Muscle layer of colon (tissue), 2 donors: ENCODE measurements at regions not wholly inside any gene's neighbourhood (a gene's known extent, or its start where the extent isn't known, plus 50 kb on each side); places are given as distances from the start of the nearest gene placed in this dataset.

Source experiments
- H3K27ac ChIP-seq: one replicate; pipeline ENCODE4 v1.7.0; 2013; ENCODE audit warnings: low read depth, mild to moderate bottlenecking, low read length, moderate library complexity
- H3K27me3 ChIP-seq, 2 donors: one replicate each; pipeline ENCODE4 v1.7.0; 2013; ENCODE audit warnings: low read length in 2 of 2, mild to moderate bottlenecking in 2 of 2; ENCODE audit not compliant: insufficient read depth in 2 of 2, control insufficient read depth in 1 of 2
- H3K36me3 ChIP-seq: one replicate; pipeline ENCODE4 v1.7.0; 2013; ENCODE audit warnings: mild to moderate bottlenecking, low read length; ENCODE audit not compliant: insufficient read depth
- H3K4me1 ChIP-seq: one replicate; pipeline ENCODE4 v1.7.0; 2013; ENCODE audit warnings: mild to moderate bottlenecking, low read length; ENCODE audit not compliant: insufficient read depth
- H3K4me3 ChIP-seq, 2 donors: one replicate each; pipeline ENCODE4 v1.7.0; 2013; ENCODE audit warnings: low read length in 2 of 2, low read depth in 1 of 2, mild to moderate bottlenecking in 1 of 2, moderate library complexity in 1 of 2
- H3K9ac ChIP-seq: one replicate; pipeline ENCODE4 v1.7.0; 2013; ENCODE audit warnings: low read length
- H3K9me3 ChIP-seq: one replicate; pipeline ENCODE4 v1.7.0; 2013; ENCODE audit warnings: mild to moderate bottlenecking, low read length
- donor health status: abdominal sarcoma.
- donor health status: Adenocarcinoma of cecum.

DNA sequence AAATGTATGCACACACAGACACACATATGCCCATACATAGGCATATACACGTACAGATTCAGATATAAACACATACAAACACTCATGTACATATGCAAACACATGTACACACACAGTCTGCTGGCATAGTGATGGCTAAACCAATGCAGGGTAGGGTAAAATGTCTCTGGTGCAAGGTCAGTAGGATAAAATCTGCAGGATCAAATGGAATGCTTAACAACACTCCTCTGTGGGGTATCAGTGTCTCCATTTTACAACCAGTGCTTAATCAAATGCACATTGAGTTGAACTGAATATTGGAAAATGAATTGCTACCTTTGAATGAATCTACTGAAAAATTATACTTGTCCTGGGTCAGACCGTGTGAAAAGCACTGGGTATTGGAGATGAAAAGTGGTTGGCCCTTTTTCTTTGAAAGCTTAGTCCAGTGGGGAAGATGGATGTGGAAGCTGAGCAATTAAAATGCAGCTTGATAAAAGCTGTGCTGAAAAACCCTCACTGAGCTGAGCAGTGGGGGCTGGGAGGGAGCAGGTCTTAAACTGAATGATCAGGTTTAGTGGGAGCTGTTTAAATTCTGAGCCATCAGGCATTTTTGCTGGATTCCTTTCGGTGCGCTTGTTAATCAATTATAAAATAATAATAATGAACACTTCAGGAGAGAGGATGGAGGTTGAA is 314.7 kb downstream of the HAPSTR1 start:
- Histone ChIP-seq H3K27me3 (no peaks in the 10 kb centered on the region), H3K4me1 (peaks cover 8% of the 10 kb centered on the region), H3K27ac (no peak overlapping the region), H3K36me3 (no peaks in the 10 kb centered on the region), H3K9ac (no peak overlapping the region), H3K9me3 (no peaks in the 10 kb centered on the region), H3K4me3 (no peak overlapping the region)

DNA sequence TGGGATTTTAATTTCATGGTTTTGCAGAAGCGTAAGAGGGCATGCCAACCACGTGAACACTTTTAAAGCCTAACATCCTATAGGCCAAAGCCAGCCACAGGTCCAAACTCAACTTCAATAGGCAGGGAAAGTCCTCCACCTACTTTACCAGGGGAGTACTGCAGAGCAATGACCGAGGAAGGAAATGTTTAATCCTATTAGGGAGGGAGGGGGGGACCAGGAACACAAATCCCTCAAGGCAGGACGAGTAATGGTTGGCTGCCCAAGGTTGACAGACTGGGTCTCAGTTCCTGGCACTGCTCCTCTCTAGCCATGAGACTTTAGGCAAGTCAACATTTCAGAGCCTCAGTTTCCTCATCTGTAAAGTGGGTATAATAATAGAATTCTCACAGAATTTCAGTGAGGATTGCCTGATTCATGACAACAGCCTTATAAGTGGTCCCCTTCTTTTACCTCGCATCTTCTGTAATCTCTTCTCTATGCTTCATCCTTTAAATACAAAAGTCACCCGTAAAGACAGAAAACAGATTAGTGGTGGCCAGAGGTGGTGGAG is 315.8 kb downstream of the HAPSTR1 start:
- Histone ChIP-seq H3K27me3 (no peaks in the 10 kb centered on the region), H3K36me3 (no peaks in the 10 kb centered on the region), H3K9me3 (no peaks in the 10 kb centered on the region), H3K9ac (no peak overlapping the region), H3K4me3 (no peak overlapping the region), H3K27ac (no peak overlapping the region), H3K4me1 (peaks cover 8% of the 10 kb centered on the region)

DNA sequence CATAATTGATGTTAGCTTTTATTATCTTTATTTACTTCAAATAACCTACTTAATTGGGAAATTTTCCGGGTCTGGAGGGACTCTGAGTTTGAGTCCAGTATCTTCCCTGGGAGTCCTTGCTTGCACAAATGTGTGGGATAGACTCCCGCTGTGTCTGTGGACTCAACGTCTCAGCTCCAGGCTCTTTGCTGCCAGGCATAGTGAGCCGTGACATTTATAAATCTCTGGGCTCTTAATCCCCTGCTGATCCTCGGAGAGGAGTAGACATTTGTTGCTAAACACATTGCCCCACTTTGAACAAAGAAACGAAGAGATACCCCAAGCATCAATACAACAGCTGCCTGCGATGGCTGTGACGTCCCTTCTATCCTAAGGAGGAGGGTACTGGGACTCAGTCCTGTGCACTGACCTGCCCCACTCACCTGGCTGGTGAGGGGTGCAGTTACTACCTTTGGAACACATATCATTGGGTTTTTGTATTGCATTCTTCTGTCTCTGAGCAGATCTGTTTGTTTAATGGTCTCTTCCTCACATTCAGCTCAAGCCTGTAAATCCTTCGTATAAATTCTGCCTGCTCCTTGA is 316.9 kb downstream of the HAPSTR1 start:
- Histone ChIP-seq H3K27me3 (no peaks in the 10 kb centered on the region), H3K4me1 (peaks cover 17% of the 10 kb centered on the region), H3K27ac (no peak overlapping the region)

DNA sequence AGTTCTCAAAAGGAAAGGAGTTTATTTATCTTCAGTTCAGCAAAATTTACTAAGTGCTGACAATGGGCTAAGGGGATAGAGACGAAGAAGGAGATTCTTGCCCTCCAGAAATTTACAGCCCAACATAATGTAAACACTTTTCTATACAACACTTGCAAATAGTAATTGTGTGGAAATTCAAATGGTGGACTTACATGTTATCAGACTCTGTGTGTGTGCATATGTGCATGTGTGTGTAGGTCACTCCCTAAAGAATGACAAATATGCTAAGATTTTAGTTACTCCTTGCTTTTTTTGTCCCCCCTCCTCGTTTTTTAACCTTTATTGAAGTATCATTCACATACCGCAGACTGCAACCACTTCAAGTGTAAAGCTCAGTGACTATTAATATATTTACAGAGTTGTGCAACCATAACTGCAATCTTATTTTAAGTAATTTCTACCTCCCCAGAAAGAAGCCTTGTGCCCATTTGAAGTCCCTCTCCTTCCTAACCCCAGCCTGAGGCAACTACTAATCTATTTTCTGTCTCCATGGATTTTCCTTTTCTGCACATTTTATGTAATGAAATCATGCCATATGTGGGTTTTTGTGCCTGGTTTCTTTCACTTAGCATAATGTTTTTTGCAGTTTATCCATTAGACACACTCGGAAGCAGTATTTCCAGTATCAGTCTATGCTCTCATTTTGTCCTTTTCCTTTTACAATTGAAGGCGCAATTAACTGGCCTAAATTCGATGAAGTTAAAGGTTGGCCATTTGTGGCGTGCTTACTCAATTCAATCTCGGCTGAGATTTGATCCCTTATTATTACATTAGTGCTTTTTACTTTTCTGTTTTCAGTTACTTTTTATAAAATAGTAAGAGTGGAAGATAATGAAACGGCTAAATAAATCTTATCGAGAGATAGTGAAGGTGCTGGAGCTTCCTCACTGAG is 318.4 kb downstream of the HAPSTR1 start:
- Histone ChIP-seq H3K27me3 (no peaks in the 10 kb centered on the region), H3K36me3 (no peaks in the 10 kb centered on the region), H3K4me3 (no peak overlapping the region), H3K27ac (no peak overlapping the region), H3K9me3 (no peaks in the 10 kb centered on the region), H3K9ac (no peak overlapping the region), H3K4me1 (peaks cover 17% of the 10 kb centered on the region)

More for the DNA sequence above, 316.9 kb downstream of the HAPSTR1 start:
- Histone ChIP-seq H3K4me3 (no peak overlapping the region), H3K36me3 (no peaks in the 10 kb centered on the region), H3K9me3 (no peaks in the 10 kb centered on the region), H3K9ac (no peak overlapping the region)

DNA sequence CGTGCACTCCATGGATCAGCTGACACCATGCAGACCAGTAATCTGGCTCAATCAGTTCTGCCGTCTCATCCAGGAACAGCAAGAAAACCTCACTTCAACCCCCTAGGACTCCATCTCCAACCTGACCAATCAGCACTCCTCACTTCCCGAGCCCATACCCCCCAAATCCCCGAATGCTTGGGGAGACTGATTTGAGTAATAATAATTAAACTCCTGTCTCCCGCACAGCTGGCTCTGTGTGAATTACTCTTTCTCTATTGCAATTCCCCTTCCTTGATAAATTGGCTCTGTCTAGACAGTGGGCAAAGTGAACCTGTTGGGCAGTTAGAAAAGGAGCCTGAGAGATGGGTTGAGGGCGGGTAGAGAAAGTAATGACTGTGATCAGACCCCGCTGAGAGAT is 320.0 kb downstream of the HAPSTR1 start:
- Histone ChIP-seq H3K9ac (no peak overlapping the region), H3K27me3 (no peaks in the 10 kb centered on the region), H3K9me3 (no peaks in the 10 kb centered on the region), H3K4me1 (peaks cover 17% of the 10 kb centered on the region), H3K27ac (no peak overlapping the region), H3K36me3 (no peaks in the 10 kb centered on the region), H3K4me3 (no peak overlapping the region)

DNA sequence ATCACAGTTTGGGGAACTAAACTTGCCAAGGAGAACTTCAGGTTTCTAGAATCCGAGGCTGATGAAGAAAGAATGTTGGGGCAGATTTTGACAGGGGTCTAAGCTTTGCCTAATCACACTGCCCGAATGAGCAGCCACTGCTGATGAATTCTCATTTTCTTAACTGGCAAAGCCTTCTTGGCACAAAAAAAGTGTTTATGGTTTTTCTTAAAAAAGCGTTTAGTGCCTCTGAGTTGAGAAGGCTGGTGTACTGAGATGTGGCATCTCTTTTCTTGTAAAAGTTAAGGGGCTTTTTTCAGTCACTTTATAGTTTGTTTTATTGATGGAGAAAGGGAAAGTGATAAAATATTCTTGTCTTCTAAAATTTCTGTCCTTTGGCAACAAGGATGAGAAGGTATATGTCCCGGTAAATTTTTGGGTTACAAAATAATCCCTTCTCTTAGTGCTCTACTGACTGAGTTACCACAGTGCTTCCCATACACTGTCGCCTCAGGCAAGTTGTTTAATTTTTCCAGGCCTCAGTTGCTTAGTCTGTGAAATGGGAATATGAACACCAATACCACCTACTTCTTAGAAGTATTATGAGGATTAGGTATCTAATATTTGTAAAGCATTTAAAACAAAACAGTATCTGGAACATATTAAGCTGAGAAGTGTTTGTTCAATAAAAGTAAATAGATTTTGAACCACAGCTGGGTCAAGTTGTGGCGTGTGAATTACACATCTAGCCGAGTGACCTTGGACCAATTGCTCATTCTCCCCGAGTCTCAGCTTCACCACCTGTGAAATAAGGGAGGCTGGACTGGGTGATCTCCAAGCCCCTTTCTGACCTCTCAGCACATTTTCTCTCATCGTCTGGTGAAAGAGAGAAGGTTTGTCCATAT is 320.8 kb downstream of the HAPSTR1 start:
- Histone ChIP-seq H3K27ac (no peak overlapping the region), H3K4me3 (no peak overlapping the region), H3K27me3 (no peaks in the 10 kb centered on the region), H3K9ac (no peak overlapping the region), H3K36me3 (no peaks in the 10 kb centered on the region), H3K9me3 (no peaks in the 10 kb centered on the region), H3K4me1 (peaks cover 17% of the 10 kb centered on the region)

DNA sequence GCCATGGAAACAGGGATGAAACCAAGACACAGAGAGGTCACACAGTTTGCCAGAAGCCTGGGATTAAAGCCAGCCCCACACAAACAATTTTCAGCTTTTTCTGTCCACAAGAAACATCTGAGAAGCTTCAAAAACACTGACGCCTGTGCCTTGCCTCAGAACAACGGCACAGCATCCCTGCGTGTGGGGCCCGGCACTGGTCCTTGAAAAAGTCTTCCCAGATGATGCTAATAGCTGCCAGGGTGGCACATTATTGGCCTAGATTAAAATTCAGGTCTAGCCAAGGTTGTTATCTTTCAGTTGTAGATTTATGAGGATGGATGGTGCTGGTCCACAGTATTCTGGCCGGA is 321.4 kb downstream of the HAPSTR1 start:
- no peak overlapping the region for H3K27ac ChIP-seq
- no peaks in the 10 kb centered on the region for H3K9me3 ChIP-seq
- no peak overlapping the region for H3K9ac ChIP-seq
- no peaks in the 10 kb centered on the region for H3K36me3 ChIP-seq
- peaks cover 17% of the 10 kb centered on the region for H3K4me1 ChIP-seq
- H3K27me3 ChIP-seq = no peaks in the 10 kb centered on the region
- no peak overlapping the region for H3K4me3 ChIP-seq

DNA sequence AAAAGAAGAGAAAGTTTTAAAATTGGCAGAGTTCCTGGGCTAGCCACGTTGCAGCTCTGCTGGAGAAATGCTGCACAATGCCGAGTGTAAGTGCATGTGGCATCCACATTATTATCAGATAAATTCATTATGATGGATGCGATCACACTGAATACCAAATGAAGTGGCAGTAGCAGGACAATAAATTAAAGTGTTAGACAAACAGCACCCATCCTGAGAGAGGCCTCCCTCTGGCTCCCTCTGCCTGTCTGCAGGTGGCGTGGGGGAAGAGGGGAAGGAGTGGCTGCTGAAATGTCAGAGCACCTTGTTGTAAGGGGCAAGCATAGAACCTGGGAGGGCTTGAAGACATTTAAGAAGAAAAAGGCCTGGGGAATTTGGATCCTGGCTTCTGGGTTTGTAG is 324.1 kb downstream of the HAPSTR1 start:
- Histone ChIP-seq H3K36me3 (no peaks in the 10 kb centered on the region), H3K27me3 (no peaks in the 10 kb centered on the region), H3K4me1 (peaks cover 8% of the 10 kb centered on the region), H3K9ac (no peak overlapping the region), H3K9me3 (no peaks in the 10 kb centered on the region), H3K4me3 (no peak overlapping the region), H3K27ac (no peak overlapping the region)

DNA sequence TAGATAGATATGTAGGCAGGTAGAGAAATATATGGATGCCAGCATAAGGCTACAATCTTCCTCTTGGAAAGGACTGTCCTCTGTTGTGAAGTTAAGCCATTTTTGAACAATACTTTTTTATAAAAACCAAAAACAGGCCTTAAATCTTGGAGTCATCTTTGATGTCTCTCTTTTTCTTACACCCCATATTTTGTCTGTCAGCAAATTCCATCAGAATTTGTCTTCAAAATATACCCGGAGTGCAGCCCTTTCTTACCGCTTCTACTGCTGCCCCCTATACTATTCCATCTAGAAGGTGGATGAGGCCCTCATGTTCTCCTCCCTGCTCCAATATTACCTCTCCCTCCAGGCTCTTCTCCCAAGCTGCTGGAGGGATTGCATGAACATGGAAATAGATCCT is 326.5 kb downstream of the HAPSTR1 start:
- peaks cover 3% of the 10 kb centered on the region for H3K4me1 ChIP-seq
- no peak overlapping the region for H3K27ac ChIP-seq
- H3K4me3 ChIP-seq = no peak overlapping the region
- H3K9me3 ChIP-seq = no peaks in the 10 kb centered on the region
- no peaks in the 10 kb centered on the region for H3K27me3 ChIP-seq
- no peaks in the 10 kb centered on the region for H3K36me3 ChIP-seq
- H3K9ac ChIP-seq = no peak overlapping the region

DNA sequence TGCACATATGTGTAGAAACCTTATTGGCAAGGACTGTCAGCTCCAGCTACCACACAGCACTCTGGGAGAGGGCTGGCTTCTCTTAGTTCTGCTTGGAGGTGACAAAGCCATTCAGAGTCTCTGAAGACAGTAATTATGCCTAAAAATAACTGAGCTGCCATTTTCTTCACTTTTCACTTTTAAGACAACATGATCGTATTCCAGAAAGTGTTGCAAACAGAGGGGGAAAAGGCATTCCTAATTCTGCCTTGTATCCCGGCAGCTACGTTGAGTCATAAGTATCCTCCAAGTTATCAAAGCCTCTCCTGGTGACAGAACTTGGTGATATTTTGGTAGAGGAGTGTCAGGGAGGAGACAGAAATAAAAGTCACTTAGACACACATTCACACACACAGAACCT is 327.7 kb downstream of the HAPSTR1 start:
- H3K4me3 ChIP-seq = no peak overlapping the region
- no peaks in the 10 kb centered on the region for H3K4me1 ChIP-seq
- H3K36me3 ChIP-seq = no peaks in the 10 kb centered on the region
- no peak overlapping the region for H3K9ac ChIP-seq
- no peaks in the 10 kb centered on the region for H3K9me3 ChIP-seq
- no peak overlapping the region for H3K27ac ChIP-seq
- H3K27me3 ChIP-seq = no peaks in the 10 kb centered on the region
